CD4-positive, alpha-beta memory T cell (primary cell): ENCODE measurements at regions not wholly inside any gene's neighbourhood (a gene's known extent, or its start where the extent isn't known, plus 50 kb on each side); places are given as distances from the start of the nearest gene placed in this dataset.

ENCODE experiments used
- CTCF ChIA-PET: fragments of 350-600 bp; sonication (Branson Sonifier 250); formaldehyde crosslinking; loops from one replicate; lab custom pipeline; 2021; ENCODE audit warnings: inconsistent platforms; ENCODE audit not compliant: partially characterized antibody; lab: Charles Lee
- POLR2A ChIA-PET: fragments of 350-600 bp; sonication (Branson Sonifier 250); formaldehyde crosslinking; loops from one replicate; lab custom pipeline; 2021; ENCODE audit not compliant: partially characterized antibody; lab: Charles Lee
- DNase-seq, 5 donors: peaks; one replicate each; pipeline versions ENCODE4 v3.0.0 to v3.0.0-alpha.2; 2020 to 2022; ENCODE audit warnings: mixed read lengths in 1 of 5
- H3K27ac ChIP-seq: one replicate; pipeline ENCODE4 v1.7.0; 2013; ENCODE audit warnings: low read depth, low read length
- H3K27me3 ChIP-seq: 2 replicates; pipeline ENCODE4 v1.7.0; 2013; ENCODE audit warnings: mild to moderate bottlenecking, low read length, moderate library complexity; ENCODE audit not compliant: insufficient read depth
- H3K36me3 ChIP-seq: 2 replicates; pipeline ENCODE4 v1.7.0; 2013; ENCODE audit warnings: mild to moderate bottlenecking, low read length, moderate library complexity; ENCODE audit not compliant: insufficient read depth
- H3K4me1 ChIP-seq: 2 replicates; pipeline ENCODE4 v1.7.0; 2013; ENCODE audit warnings: mild to moderate bottlenecking, low read length, moderate library complexity; ENCODE audit not compliant: insufficient read depth
- H3K4me3 ChIP-seq, 2 donors: one replicate each; pipeline ENCODE4 v1.7.0; 2013; ENCODE audit warnings: low read length in 2 of 2, mild to moderate bottlenecking in 1 of 2
- H3K9me3 ChIP-seq, 2 donors: one replicate each; pipeline ENCODE4 v1.7.0; 2013; ENCODE audit warnings: low read length in 2 of 2, control low read depth in 1 of 2; ENCODE audit not compliant: control insufficient read depth in 1 of 2
- H3K27ac Mint-ChIP-seq, 7 donors: one replicate each; pipeline ENCODE4 v1.8.0; 2020 to 2021; ENCODE audit warnings: mixed read lengths in 7 of 7, mild to moderate bottlenecking in 6 of 7, inconsistent platforms in 3 of 7, moderate library complexity in 3 of 7
- H3K27me3 Mint-ChIP-seq, 2 donors: one replicate each; pipeline ENCODE4 v1.8.0; 2020 to 2021; ENCODE audit warnings: mixed read lengths in 2 of 2
- H3K36me3 Mint-ChIP-seq, 2 donors: one replicate each; pipeline ENCODE4 v1.8.0; 2020 to 2021; ENCODE audit warnings: mixed read lengths in 2 of 2, inconsistent platforms in 1 of 2, mild to moderate bottlenecking in 1 of 2
- H3K4me1 Mint-ChIP-seq, 4 donors: one replicate each; pipeline ENCODE4 v1.8.0; 2020 to 2021; ENCODE audit warnings: mixed read lengths in 4 of 4, mild to moderate bottlenecking in 1 of 4
- H3K4me3 Mint-ChIP-seq, 8 donors: one replicate each; pipeline ENCODE4 v1.8.0; 2020 to 2021; ENCODE audit warnings: mixed read lengths in 8 of 8, mild to moderate bottlenecking in 7 of 8, moderate library complexity in 6 of 8, inconsistent platforms in 3 of 8
- H3K9me3 Mint-ChIP-seq, 8 donors: one replicate each; pipeline ENCODE4 v1.8.0; 2020 to 2021; ENCODE audit warnings: mixed read lengths in 8 of 8, mild to moderate bottlenecking in 5 of 8, inconsistent platforms in 3 of 8, moderate library complexity in 1 of 8
- intact Hi-C: fragments of 100-400 bp; cut with micrococcal nuclease; formaldehyde crosslinking; loops from one replicate; pipeline ENCODE4 v1.15.1; 2023

DNA sequence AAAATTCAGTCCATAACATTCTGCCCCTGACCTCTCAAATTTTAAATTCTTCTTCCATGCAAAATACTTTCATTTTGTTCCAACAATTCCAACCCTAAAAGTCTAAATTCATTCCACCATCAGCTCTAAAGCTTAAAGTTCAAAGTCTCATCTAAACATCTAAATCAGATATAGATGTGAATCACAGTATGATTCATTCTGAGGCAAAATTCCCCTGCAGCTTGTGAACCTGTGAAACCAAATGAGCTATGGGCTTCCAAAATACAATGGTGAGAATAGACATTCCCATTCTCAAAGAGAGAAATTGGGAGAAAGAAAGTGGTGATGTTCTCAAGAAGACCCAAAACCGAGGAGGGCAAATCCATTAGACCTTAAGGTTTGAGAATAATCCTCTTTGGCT, 309.8 kb downstream of the HIVEP2 start:
- H3K9me3 ChIP-seq = no peaks in the 10 kb centered on the region
- H3K4me3 Mint-ChIP-seq = no peak overlapping the region
- H3K4me1 ChIP-seq = no peaks in the 10 kb centered on the region
- no peak for DNase-seq
- no peak overlapping the region for H3K4me3 ChIP-seq
- CTCF ChIA-PET = no interaction called here
- H3K9me3 Mint-ChIP-seq = peaks cover 0 to 2% (median 0%) of the 10 kb centered on the region in 8 donors
- H3K27ac ChIP-seq = no peak overlapping the region
- no peaks in the 10 kb centered on the region for H3K36me3 ChIP-seq
- peaks cover 0 to 5% of the 10 kb centered on the region in 2 donors for H3K27me3 Mint-ChIP-seq
- no peaks in the 10 kb centered on the region for H3K27me3 ChIP-seq
- H3K4me1 Mint-ChIP-seq = peaks cover 9 to 13% (median 10%) of the 10 kb centered on the region in 4 donors
- no peaks in the 10 kb centered on the region for H3K36me3 Mint-ChIP-seq
- POLR2A ChIA-PET = no interaction called here
- H3K27ac Mint-ChIP-seq = no peak overlapping the region
- intact Hi-C loops = no loop called here

DNA sequence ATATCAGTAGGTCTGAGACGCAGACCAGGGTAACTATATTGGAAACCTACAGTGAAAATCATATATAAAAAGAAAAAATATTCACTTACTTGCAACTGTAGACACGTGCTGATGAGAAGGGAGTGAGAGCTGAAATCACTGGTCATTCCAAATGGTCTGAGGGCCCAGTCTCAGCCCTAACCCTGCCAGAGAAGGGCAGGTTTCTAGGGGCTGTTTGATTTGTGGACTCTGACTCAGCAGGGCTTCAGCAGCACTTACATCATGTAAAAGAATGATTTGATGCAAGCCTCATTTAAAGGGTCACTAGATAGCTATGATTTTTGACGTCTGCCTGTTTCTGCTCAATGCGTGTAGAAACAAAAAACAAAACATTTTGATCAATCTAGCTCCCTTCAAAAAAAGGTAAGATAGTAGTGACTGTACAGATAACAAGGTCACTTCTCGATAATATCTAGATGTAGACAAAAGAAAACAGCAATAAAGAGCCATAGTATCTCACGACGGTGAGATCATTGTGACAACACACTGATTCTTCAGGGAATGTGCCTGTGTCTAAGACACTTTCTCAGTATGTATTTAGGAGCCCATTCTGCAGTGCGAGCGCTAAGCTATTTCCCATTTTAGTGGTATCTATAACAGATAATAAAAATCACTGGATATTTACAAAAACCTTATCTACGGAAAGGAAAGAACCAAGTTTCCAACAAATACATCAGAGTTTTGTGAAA, 307.2 kb downstream of the HIVEP2 start:
- Mint-ChIP-seq H3K9me3 (peaks cover 0 to 2% (median 0%) of the 10 kb centered on the region in 8 donors), H3K4me1 (peaks cover 0 to 1% (median 0%) of the 10 kb centered on the region in 4 donors), H3K36me3 (no peaks in the 10 kb centered on the region), H3K27ac (no peak overlapping the region), H3K27me3 (peaks cover 0 to 5% of the 10 kb centered on the region in 2 donors), H3K4me3 (no peak overlapping the region)
- no peaks in the 10 kb centered on the region for H3K9me3 ChIP-seq
- H3K4me1 ChIP-seq = no peaks in the 10 kb centered on the region
- POLR2A ChIA-PET = no interaction called here
- H3K27me3 ChIP-seq = no peaks in the 10 kb centered on the region
- no peak overlapping the region for H3K4me3 ChIP-seq
- DNase-seq = no peak
- CTCF ChIA-PET = no interaction called here
- H3K27ac ChIP-seq = no peak overlapping the region
- no peaks in the 10 kb centered on the region for H3K36me3 ChIP-seq
- intact Hi-C loops = no loop called here

GRCh38 chr6:142642651-142643050, 302.3 kb downstream of the HIVEP2 start:
- H3K9me3 Mint-ChIP-seq = peaks cover 0 to 2% (median 0%) of the 10 kb centered on the region in 8 donors
- no peak overlapping the region for H3K27ac ChIP-seq
- intact Hi-C loops = no loop called here
- H3K36me3 ChIP-seq = no peaks in the 10 kb centered on the region
- H3K27ac Mint-ChIP-seq = no peak overlapping the region
- H3K4me3 ChIP-seq = no peak overlapping the region
- ChIA-PET POLR2A (no interaction called here), CTCF (interaction anchor here (0.7 kb wide), 1 partner anchor 35 kb away, joined by 3 read pairs; no protein-coding TSS in a partner anchor)
- H3K27me3 Mint-ChIP-seq = peaks cover 3 to 4% of the 10 kb centered on the region in 2 donors
- no peaks in the 10 kb centered on the region for H3K4me1 ChIP-seq
- H3K4me3 Mint-ChIP-seq = no peak overlapping the region
- no peaks in the 10 kb centered on the region for H3K27me3 ChIP-seq
- H3K4me1 Mint-ChIP-seq = peaks cover 0 to 1% (median 0%) of the 10 kb centered on the region in 4 donors
- H3K36me3 Mint-ChIP-seq = no peaks in the 10 kb centered on the region
- DNase-seq = no peak
- no peaks in the 10 kb centered on the region for H3K9me3 ChIP-seq

DNA sequence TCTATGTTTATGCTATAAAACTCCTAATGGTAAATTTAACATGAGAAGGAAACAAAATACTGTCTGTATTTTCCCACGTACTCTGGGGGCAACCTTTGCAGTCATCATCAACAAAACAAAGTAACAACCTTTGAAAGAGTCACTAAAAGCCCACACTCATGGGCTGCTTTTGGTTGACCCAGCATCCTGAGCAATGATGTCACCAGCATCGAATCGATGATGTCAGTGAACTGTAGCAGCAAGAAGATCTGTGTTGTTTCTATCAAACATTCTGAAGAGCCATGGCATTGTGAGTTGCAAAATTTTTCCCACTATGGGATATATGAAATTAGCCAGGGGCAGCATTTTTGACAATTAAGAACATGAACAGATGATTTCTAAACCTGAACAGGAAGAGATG, 300.1 kb downstream of the HIVEP2 start:
- Histone ChIP-seq H3K4me3 (no peak overlapping the region), H3K4me1 (no peaks in the 10 kb centered on the region), H3K27me3 (no peaks in the 10 kb centered on the region), H3K27ac (no peak overlapping the region), H3K9me3 (no peaks in the 10 kb centered on the region), H3K36me3 (no peaks in the 10 kb centered on the region)
- Mint-ChIP-seq H3K9me3 (peaks cover 0 to 2% (median 0%) of the 10 kb centered on the region in 8 donors), H3K4me3 (no peak overlapping the region), H3K36me3 (no peaks in the 10 kb centered on the region), H3K4me1 (no peaks in the 10 kb centered on the region), H3K27me3 (peaks cover 3 to 4% of the 10 kb centered on the region in 2 donors), H3K27ac (no peak overlapping the region)
- intact Hi-C loops = no loop called here
- ChIA-PET CTCF (no interaction called here), POLR2A (no interaction called here)
- DNase-seq = no peak

- no peak overlapping the region for H3K27ac ChIP-seq
- Mint-ChIP-seq H3K9me3 (peaks cover 0 to 2% (median 0%) of the 10 kb centered on the region in 8 donors), H3K27ac (peak overlapping the region in 1 of 7 donors; percentile 71), H3K4me1 (no peaks in the 10 kb centered on the region), H3K27me3 (peaks cover 3 to 4% of the 10 kb centered on the region in 2 donors), H3K36me3 (no peaks in the 10 kb centered on the region), H3K4me3 (peak overlapping the region in 1 of 8 donors; percentile 33)
- H3K36me3 ChIP-seq = no peaks in the 10 kb centered on the region
- ChIA-PET POLR2A (no interaction called here), CTCF (no interaction called here)
- H3K4me1 ChIP-seq = no peaks in the 10 kb centered on the region
- no peaks in the 10 kb centered on the region for H3K27me3 ChIP-seq
- DNase-seq = no peak
- no peaks in the 10 kb centered on the region for H3K9me3 ChIP-seq
- no peak overlapping the region for H3K4me3 ChIP-seq
- intact Hi-C loops = no loop called here
Measured at GRCh38 chr6:142645663-142646062, 299.3 kb downstream of the HIVEP2 start.

DNA sequence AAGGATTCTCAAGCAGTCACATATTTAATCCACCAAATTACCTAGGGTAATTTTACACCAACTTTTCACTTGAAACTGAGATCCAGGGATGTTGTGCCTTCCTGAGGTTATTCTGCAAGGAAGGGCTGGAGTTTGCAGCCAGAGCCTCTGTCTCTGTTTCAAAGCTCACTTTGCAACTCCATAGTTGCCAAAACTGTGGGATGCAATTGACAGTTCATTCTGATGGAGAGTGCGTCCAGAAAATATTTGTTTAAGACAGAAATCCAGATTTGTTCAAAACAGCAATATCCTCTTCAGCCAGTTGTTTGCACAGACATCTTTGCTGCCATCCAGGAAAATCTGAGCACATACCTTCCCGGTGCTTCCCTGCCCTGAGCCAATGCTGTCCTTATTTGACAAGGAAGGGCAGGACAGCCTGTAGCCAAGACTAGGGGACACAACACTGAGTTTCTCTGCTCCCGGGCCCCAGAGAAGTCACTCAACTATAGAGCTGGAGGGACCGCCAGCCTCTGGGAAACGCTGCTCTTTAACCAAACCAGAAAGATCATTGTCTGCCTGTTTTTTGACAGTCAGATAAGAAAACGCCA, 297.4 kb downstream of the HIVEP2 start:
- no peaks in the 10 kb centered on the region for H3K36me3 Mint-ChIP-seq
- no peaks in the 10 kb centered on the region for H3K4me1 ChIP-seq
- CTCF ChIA-PET = no interaction called here
- no peak overlapping the region for H3K4me3 Mint-ChIP-seq
- no peak for DNase-seq
- no peaks in the 10 kb centered on the region for H3K4me1 Mint-ChIP-seq
- no peak overlapping the region for H3K27ac ChIP-seq
- no peak overlapping the region for H3K4me3 ChIP-seq
- no peaks in the 10 kb centered on the region for H3K27me3 ChIP-seq
- no peaks in the 10 kb centered on the region for H3K9me3 ChIP-seq
- POLR2A ChIA-PET = no interaction called here
- H3K27me3 Mint-ChIP-seq = peaks cover 3 to 4% of the 10 kb centered on the region in 2 donors
- H3K27ac Mint-ChIP-seq = no peak overlapping the region
- H3K9me3 Mint-ChIP-seq = peaks cover 0 to 2% (median 0%) of the 10 kb centered on the region in 8 donors
- no peaks in the 10 kb centered on the region for H3K36me3 ChIP-seq
- intact Hi-C loops = no loop called here

DNA sequence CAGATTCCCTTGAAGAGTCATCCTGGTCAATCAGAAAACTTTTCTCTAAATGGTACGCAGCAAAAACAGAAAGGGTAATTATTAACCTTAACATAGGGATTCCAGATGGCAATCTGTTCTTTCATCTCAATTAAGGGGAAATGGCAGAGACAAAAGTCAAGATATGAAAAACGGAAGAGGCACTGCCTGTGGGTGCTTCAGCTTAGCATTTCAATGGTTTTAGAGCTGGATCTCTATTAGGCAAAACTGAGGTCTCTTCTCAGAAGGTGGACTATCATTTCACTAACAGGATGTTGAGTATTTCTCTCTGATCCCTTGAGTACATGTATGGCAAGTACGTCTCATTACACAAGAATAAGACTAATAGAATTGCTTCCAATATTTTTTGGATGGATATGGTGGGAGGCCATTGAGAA, 296.9 kb downstream of the HIVEP2 start:
- Mint-ChIP-seq H3K4me3 (no peak overlapping the region), H3K36me3 (no peaks in the 10 kb centered on the region), H3K27me3 (peaks cover 3 to 4% of the 10 kb centered on the region in 2 donors), H3K9me3 (peaks cover 0 to 2% (median 0%) of the 10 kb centered on the region in 8 donors), H3K4me1 (peaks cover 0 to 2% (median 0%) of the 10 kb centered on the region in 4 donors), H3K27ac (no peak overlapping the region)
- CTCF ChIA-PET = interaction anchor here (0.8 kb wide), 1 partner anchor 379 kb away, joined by 3 read pairs; no protein-coding TSS in a partner anchor
- Histone ChIP-seq H3K4me3 (no peak overlapping the region), H3K27ac (no peak overlapping the region), H3K36me3 (no peaks in the 10 kb centered on the region), H3K27me3 (no peaks in the 10 kb centered on the region), H3K9me3 (no peaks in the 10 kb centered on the region), H3K4me1 (no peaks in the 10 kb centered on the region)
- intact Hi-C loops = no loop called here
- no peak for DNase-seq
- POLR2A ChIA-PET = no interaction called here
